GM12878 (cell line): ENCODE measurements at regions not wholly inside any gene's neighbourhood (a gene's known extent, or its start where the extent isn't known, plus 50 kb on each side); places are given as distances from the start of the nearest gene placed in this dataset.

Experiments
- CBX3 ChIP-seq: fragments of 200-600 bp; sonication (generic); IDR thresholded peaks from 2 replicates; pipeline ENCODE4 v1.6.1; 2016; ENCODE audit warnings: low read depth, borderline replicate concordance
- CTCF ChIP-seq, 3 experiments: IDR thresholded peaks in 2 of 3; conservative IDR thresholded peaks in 1 of 3; 2 replicates each; pipeline ENCODE4 v1.5.1; 2011; ENCODE audit warnings: low read depth in 3 of 3, low read length in 3 of 3, mild to moderate bottlenecking in 3 of 3, control low read depth in 2 of 3, moderate library complexity in 2 of 3, inconsistent platforms in 1 of 3, mixed read lengths in 1 of 3; ENCODE audit not compliant: control insufficient read depth in 2 of 3, insufficient read depth in 1 of 3; ENCODE audit errors: extremely low read depth in 1 of 3
- EZH2 ChIP-seq: IDR thresholded peaks from 2 replicates; pipeline ENCODE4 v1.6.1; 2012; ENCODE audit warnings: low read depth, mild to moderate bottlenecking, control low read depth, inconsistent platforms, low read length, borderline replicate concordance; ENCODE audit not compliant: control insufficient read depth
- FOXM1 ChIP-seq: IDR thresholded peaks from 2 replicates; pipeline ENCODE4 v1.6.1; 2012; ENCODE audit warnings: low read depth, mild to moderate bottlenecking, inconsistent platforms, low read length, moderate library complexity
- POLR2A ChIP-seq: IDR thresholded peaks from 2 replicates; pipeline ENCODE4 v1.6.1; 2011; ENCODE audit warnings: low read depth, mild to moderate bottlenecking, low read length
- RAD21 ChIP-seq: IDR thresholded peaks from 2 replicates; pipeline ENCODE4 v1.6.1; 2011; ENCODE audit warnings: mild to moderate bottlenecking, low read depth, low read length, moderate library complexity; ENCODE audit not compliant: insufficient read depth
- TF ChIP-seq, protein P1 (sequence below): fragments of 450-650 bp; IDR thresholded peaks from 2 replicates; pipeline ENCODE4 v1.6.1; 2016; ENCODE audit warnings: mild to moderate bottlenecking
- TF ChIP-seq, protein P2 (sequence below): fragments of 450-650 bp; IDR thresholded peaks from 2 replicates; pipeline ENCODE4 v1.6.1; 2014; ENCODE audit warnings: mild to moderate bottlenecking

GRCh38 chr3:191070762-191071403, 128.2 kb upstream of the OSTN start:
- TF ChIP-seq, protein P1, sequence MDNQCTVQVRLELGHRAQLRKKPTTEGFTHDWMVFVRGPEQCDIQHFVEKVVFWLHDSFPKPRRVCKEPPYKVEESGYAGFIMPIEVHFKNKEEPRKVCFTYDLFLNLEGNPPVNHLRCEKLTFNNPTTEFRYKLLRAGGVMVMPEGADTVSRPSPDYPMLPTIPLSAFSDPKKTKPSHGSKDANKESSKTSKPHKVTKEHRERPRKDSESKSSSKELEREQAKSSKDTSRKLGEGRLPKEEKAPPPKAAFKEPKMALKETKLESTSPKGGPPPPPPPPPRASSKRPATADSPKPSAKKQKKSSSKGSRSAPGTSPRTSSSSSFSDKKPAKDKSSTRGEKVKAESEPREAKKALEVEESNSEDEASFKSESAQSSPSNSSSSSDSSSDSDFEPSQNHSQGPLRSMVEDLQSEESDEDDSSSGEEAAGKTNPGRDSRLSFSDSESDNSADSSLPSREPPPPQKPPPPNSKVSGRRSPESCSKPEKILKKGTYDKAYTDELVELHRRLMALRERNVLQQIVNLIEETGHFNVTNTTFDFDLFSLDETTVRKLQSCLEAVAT, result no peak
- TF ChIP-seq CTCF (IDR thresholded peaks at IDR 0.05 in 2 of 3, conservative IDR thresholded peaks at IDR 0.05 in 1 of 3; ENCODE audit: control insufficient read depth in 2 of 3, extremely low read depth in 1 of 3, insufficient read depth in 1 of 3, low read depth in 3 of 3, low read length in 3 of 3), result no peak
- TF ChIP-seq FOXM1, result no peak
- no peak for TF ChIP-seq RAD21
- TF ChIP-seq POLR2A, result no peak
- no peak for TF ChIP-seq EZH2
- no peak for TF ChIP-seq CBX3
- TF ChIP-seq, protein P2, sequence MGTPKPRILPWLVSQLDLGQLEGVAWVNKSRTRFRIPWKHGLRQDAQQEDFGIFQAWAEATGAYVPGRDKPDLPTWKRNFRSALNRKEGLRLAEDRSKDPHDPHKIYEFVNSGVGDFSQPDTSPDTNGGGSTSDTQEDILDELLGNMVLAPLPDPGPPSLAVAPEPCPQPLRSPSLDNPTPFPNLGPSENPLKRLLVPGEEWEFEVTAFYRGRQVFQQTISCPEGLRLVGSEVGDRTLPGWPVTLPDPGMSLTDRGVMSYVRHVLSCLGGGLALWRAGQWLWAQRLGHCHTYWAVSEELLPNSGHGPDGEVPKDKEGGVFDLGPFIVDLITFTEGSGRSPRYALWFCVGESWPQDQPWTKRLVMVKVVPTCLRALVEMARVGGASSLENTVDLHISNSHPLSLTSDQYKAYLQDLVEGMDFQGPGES, result no peak
